MM.1S (cell line): ENCODE measurements at regions not wholly inside any gene's neighbourhood (a gene's known extent, or its start where the extent isn't known, plus 50 kb on each side); places are given as distances from the start of the nearest gene placed in this dataset.

ENCODE experiments used
- DNase-seq: peaks from one replicate; pipeline ENCODE4 v3.0.0-alpha.2; 2015
- H2AFZ ChIP-seq: fragments of 300-600 bp; sonication (generic); 2 replicates; pipeline ENCODE4 v1.6.0; 2016; ENCODE audit warnings: antibody characterized with exemption, low read length
- H3F3A ChIP-seq: fragments of 300-600 bp; sonication (generic); 2 replicates; pipeline ENCODE4 v1.6.1; 2016; ENCODE audit warnings: mild to moderate bottlenecking, antibody characterized with exemption, low read length, moderate library complexity, mixed read lengths; ENCODE audit not compliant: insufficient read depth
- H3K27ac ChIP-seq: fragments of 300-600 bp; sonication (generic); 2 replicates; pipeline ENCODE4 v1.5.1; 2016; ENCODE audit warnings: mild to moderate bottlenecking, low read length
- H3K27me3 ChIP-seq: fragments of 300-600 bp; sonication (generic); replicated peaks from 2 replicates; pipeline ENCODE4 v1.6.0; 2016; ENCODE audit warnings: low read length; ENCODE audit not compliant: insufficient read depth
- H3K36me3 ChIP-seq: fragments of 300-600 bp; sonication (generic); replicated peaks from 2 replicates; pipeline ENCODE4 v1.6.1; 2016; ENCODE audit warnings: mild to moderate bottlenecking, low read length, mixed read lengths; ENCODE audit not compliant: insufficient read depth
- H3K4me1 ChIP-seq: fragments of 300-600 bp; sonication (generic); 2 replicates; pipeline ENCODE4 v1.6.1; 2016; ENCODE audit warnings: low read length, mixed read lengths
- H3K4me2 ChIP-seq: fragments of 300-600 bp; sonication (generic); 2 replicates; pipeline ENCODE4 v1.6.0; 2016; ENCODE audit warnings: low read depth, low read length
- H3K4me3 ChIP-seq: fragments of 300-600 bp; sonication (generic); 2 replicates; pipeline ENCODE4 v1.5.1; 2016; ENCODE audit warnings: low read length, mixed read lengths
- H3K79me2 ChIP-seq: fragments of 300-600 bp; sonication (generic); 2 replicates; pipeline ENCODE4 v1.6.1; 2016; ENCODE audit warnings: mixed run types, low read length, mixed read lengths
- H3K9ac ChIP-seq: fragments of 300-600 bp; sonication (generic); 2 replicates; pipeline ENCODE4 v1.6.1; 2016; ENCODE audit warnings: low read length, mixed read lengths
- H3K9me2 ChIP-seq: fragments of 300-600 bp; sonication (generic); replicated peaks from 2 replicates; pipeline ENCODE4 v1.6.1; 2016; ENCODE audit warnings: mild to moderate bottlenecking, low read length, mixed read lengths; ENCODE audit not compliant: insufficient read depth
- H3K9me3 ChIP-seq: fragments of 300-600 bp; sonication (generic); replicated peaks from 2 replicates; pipeline ENCODE4 v1.6.1; 2016; ENCODE audit warnings: mild to moderate bottlenecking, low read length, mixed read lengths; ENCODE audit not compliant: insufficient read depth
- H4K20me1 ChIP-seq: fragments of 300-600 bp; sonication (generic); 2 replicates; pipeline ENCODE4 v1.6.1; 2016; ENCODE audit warnings: mild to moderate bottlenecking, low read length, moderate library complexity, mixed read lengths; ENCODE audit not compliant: insufficient read depth
- EZH2 ChIP-seq: fragments of 300-600 bp; sonication (generic); optimal IDR thresholded peaks from 2 replicates; pipeline ENCODE3; 2017; ENCODE audit warnings: low read depth, mild to moderate bottlenecking, antibody characterized with exemption, low read length, mixed read lengths
- EZH2phosphoT487 ChIP-seq: fragments of 300-600 bp; sonication (generic); IDR thresholded peaks from 2 replicates; pipeline ENCODE4 v1.6.1; 2018; ENCODE audit warnings: antibody characterized with exemption, low read length
- TF ChIP-seq, protein P1 (sequence below): fragments of 300-600 bp; sonication (generic); IDR thresholded peaks from 2 replicates; pipeline ENCODE4 v1.5.1; 2016; ENCODE audit warnings: antibody characterized with exemption, low read length, mixed read lengths

DNA sequence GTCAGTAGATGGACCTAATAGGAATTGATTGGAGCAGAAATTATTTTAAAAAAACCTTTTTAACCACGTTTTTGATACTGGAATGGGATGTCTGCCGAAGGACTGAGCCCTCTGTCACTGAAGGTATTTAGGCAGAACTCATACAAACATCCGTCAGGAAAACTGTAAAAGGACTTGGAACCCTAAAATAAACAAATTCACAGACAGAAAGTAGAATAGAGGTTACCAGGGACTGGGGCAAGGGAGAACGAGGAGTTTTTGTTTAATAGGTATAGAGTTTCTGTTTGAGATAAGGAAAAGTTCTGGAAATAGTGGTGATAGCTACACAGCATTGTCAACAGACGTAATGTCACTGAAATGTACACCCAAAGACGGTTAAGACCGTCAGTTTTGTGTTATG is 105.5 kb downstream of the BCOR start:
- H3F3A ChIP-seq: no peaks in the 10 kb centered on the region
- TF ChIP-seq, protein P1, sequence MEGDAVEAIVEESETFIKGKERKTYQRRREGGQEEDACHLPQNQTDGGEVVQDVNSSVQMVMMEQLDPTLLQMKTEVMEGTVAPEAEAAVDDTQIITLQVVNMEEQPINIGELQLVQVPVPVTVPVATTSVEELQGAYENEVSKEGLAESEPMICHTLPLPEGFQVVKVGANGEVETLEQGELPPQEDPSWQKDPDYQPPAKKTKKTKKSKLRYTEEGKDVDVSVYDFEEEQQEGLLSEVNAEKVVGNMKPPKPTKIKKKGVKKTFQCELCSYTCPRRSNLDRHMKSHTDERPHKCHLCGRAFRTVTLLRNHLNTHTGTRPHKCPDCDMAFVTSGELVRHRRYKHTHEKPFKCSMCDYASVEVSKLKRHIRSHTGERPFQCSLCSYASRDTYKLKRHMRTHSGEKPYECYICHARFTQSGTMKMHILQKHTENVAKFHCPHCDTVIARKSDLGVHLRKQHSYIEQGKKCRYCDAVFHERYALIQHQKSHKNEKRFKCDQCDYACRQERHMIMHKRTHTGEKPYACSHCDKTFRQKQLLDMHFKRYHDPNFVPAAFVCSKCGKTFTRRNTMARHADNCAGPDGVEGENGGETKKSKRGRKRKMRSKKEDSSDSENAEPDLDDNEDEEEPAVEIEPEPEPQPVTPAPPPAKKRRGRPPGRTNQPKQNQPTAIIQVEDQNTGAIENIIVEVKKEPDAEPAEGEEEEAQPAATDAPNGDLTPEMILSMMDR: no peak
- TF ChIP-seq EZH2: no peak
- TF ChIP-seq EZH2phosphoT487: no peak
- H3K9me2 ChIP-seq: no peaks in the 10 kb centered on the region
- no peak for DNase-seq
- no peaks in the 10 kb centered on the region for H3K79me2 ChIP-seq
- H3K27ac ChIP-seq: no peak overlapping the region
- no peaks in the 10 kb centered on the region for H3K4me1 ChIP-seq
- H3K4me2 ChIP-seq: no peak overlapping the region
- no peaks in the 10 kb centered on the region for H3K9me3 ChIP-seq
- no peaks in the 10 kb centered on the region for H3K36me3 ChIP-seq
- H4K20me1 ChIP-seq: no peaks in the 10 kb centered on the region
- H3K4me3 ChIP-seq: no peak overlapping the region
- H2AFZ ChIP-seq: no peak overlapping the region
- no peak overlapping the region for H3K9ac ChIP-seq
- no peaks in the 10 kb centered on the region for H3K27me3 ChIP-seq

DNA sequence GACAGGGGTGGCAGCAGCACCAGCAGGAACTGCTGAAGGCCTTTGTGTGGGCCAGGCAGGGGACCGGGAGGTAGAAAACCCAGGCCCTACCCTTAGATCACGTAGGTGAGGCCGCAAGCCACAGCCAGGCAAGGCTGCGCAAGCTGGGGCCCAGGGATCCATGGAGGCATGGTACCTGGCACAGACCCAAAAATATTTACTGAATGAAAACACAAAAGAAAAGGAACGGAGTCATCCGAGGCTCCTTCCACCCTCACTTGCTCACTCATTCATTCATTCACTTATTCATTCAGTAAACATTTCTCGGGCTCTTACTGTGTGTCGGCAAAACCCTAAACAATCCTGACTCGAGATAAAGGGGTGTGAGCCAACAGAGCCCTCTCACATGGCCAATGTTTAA is 102.3 kb downstream of the BCOR start:
- no peak for TF ChIP-seq EZH2
- TF ChIP-seq, protein P1: no peak
- no peak for TF ChIP-seq EZH2phosphoT487
- no peak overlapping the region for H3K4me2 ChIP-seq
- H3F3A ChIP-seq: no peaks in the 10 kb centered on the region
- H3K9ac ChIP-seq: no peak overlapping the region
- H4K20me1 ChIP-seq: no peaks in the 10 kb centered on the region
- no peak overlapping the region for H3K4me3 ChIP-seq
- no peaks in the 10 kb centered on the region for H3K79me2 ChIP-seq
- H3K9me3 ChIP-seq: no peaks in the 10 kb centered on the region
- no peak overlapping the region for H2AFZ ChIP-seq
- H3K36me3 ChIP-seq: no peaks in the 10 kb centered on the region
- DNase-seq: no peak
- H3K9me2 ChIP-seq: no peaks in the 10 kb centered on the region
- no peaks in the 10 kb centered on the region for H3K4me1 ChIP-seq
- no peaks in the 10 kb centered on the region for H3K27me3 ChIP-seq
- H3K27ac ChIP-seq: no peak overlapping the region

- Histone ChIP-seq H3K79me2 (no peaks in the 10 kb centered on the region), H3K9me3 (no peaks in the 10 kb centered on the region), H3K9ac (no peak overlapping the region), H2AFZ (no peak overlapping the region), H3K27me3 (no peaks in the 10 kb centered on the region), H3K27ac (no peak overlapping the region), H3K36me3 (no peaks in the 10 kb centered on the region), H3K4me3 (no peak overlapping the region), H3K4me2 (no peak overlapping the region), H3F3A (no peaks in the 10 kb centered on the region), H4K20me1 (no peaks in the 10 kb centered on the region), H3K9me2 (no peaks in the 10 kb centered on the region), H3K4me1 (no peaks in the 10 kb centered on the region)
- DNase-seq: no peak
- no peak for TF ChIP-seq EZH2
Measured at GRCh38 chrX:39996536-39996935, 101.2 kb downstream of the BCOR start.

DNA sequence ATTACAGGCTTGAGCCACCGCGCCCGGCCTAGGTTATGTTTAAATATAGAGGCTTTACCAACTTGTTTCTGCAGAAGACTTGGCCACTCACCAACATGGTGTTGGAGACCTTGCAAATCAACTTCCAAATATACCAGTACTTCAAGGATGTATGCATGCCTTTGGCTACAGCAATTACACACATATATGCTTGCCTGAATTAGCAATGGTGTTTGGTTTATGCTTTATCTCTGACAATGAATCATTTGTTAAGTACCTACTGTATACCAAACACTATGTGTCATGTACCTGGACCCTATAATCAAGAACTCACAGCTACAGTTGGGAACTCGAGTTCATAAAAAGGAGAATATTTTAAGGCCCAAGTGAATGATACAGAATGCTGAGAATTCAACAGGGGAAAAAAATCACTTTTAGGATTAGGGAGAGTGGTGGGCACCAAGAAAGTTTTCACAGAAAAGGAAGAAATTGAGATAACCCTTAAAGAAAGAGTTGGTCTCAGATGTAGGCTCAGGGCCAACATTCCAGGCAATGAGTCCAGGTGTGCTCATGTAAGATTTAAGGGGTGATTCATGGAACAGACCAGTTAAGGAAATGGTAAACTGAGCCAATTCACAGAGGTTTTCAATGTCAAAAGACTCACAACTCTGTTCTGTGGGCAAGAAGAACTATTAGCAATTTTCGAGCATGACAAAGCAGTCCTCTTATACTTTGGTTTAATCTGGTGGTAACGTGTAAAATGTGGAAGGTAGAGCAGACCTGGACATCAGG is 98.9 kb downstream of the BCOR start:
- H3K27ac ChIP-seq: no peak overlapping the region
- no peaks in the 10 kb centered on the region for H3K9me2 ChIP-seq
- DNase-seq: no peak
- no peaks in the 10 kb centered on the region for H3K4me1 ChIP-seq
- no peak overlapping the region for H3K4me2 ChIP-seq
- no peak overlapping the region for H2AFZ ChIP-seq
- H3K79me2 ChIP-seq: no peaks in the 10 kb centered on the region
- no peaks in the 10 kb centered on the region for H3K9me3 ChIP-seq
- no peaks in the 10 kb centered on the region for H4K20me1 ChIP-seq
- no peaks in the 10 kb centered on the region for H3F3A ChIP-seq
- H3K36me3 ChIP-seq: no peaks in the 10 kb centered on the region
- no peak for TF ChIP-seq EZH2
- TF ChIP-seq, protein P1: no peak
- TF ChIP-seq EZH2phosphoT487: no peak
- H3K27me3 ChIP-seq: no peaks in the 10 kb centered on the region
- no peak overlapping the region for H3K9ac ChIP-seq
- H3K4me3 ChIP-seq: no peak overlapping the region
